Adrenal gland (tissue), 5 donors: ENCODE measurements at regions not wholly inside any gene's neighbourhood (a gene's known extent, or its start where the extent isn't known, plus 50 kb on each side); places are given as distances from the start of the nearest gene placed in this dataset.

Experiments
- CTCF ChIP-seq, 6 experiments: fragments of 450-650 bp in 4 of 6; fragments of 200-600 bp in 2 of 6; sonication (generic) in 1 of 6; IDR thresholded peaks; 1 replicate in 5 of 6; 2 replicates in 1 of 6; pipeline versions ENCODE4 v1.5.1 to v1.8.0; 2016 to 2021; ENCODE audit warnings: antibody characterized with exemption in 6 of 6, mild to moderate bottlenecking in 2 of 6, moderate library complexity in 1 of 6
- POLR2A ChIP-seq, 2 donors: fragments of 450-650 bp; IDR thresholded peaks; one replicate each; pipeline ENCODE4 v1.6.1; 2017; ENCODE audit warnings: antibody characterized with exemption in 2 of 2, mild to moderate bottlenecking in 2 of 2, moderate library complexity in 1 of 2
- donor health status: DM: no; HTN: no; CAD: no.

GRCh38 chr3:184456476-184456875, 76.6 kb downstream of the CHRD start:
- TF ChIP-seq CTCF (IDR thresholded peaks at IDR 0.05) = no peak
- TF ChIP-seq POLR2A (IDR thresholded peaks at IDR 0.05) = no peak
